HG02642 (cell line): ENCODE measurements at regions not wholly inside any gene's neighbourhood (a gene's known extent, or its start where the extent isn't known, plus 50 kb on each side); places are given as distances from the start of the nearest gene placed in this dataset.
"Not testable (repeated sequence)": the region's sequence is repeated elsewhere in the genome, so short reads cannot be mapped to it uniquely, and the experiment has no call there.

Experiments used
- ATAC-seq: cut with Tn5 transposase; IDR thresholded peaks from one replicate; pipeline ENCODE4 v1.9.1; 2021; ENCODE audit warnings: mild to moderate bottlenecking; ENCODE audit not compliant: unreplicated experiment, poor library complexity

- ATAC-seq, result no peak
Observed at GRCh38 chr12:46578190-46578982, 205.8 kb upstream of the SLC38A2 start.

GRCh38 chr12:46577063-46577776 is 204.6 kb upstream of the SLC38A2 start:
- ATAC-seq, result no peak

GRCh38 chr12:46574847-46575246 is 202.3 kb upstream of the SLC38A2 start:
- ATAC-seq, result no peak

GRCh38 chr12:46573347-46573658 is 200.7 kb upstream of the SLC38A2 start:
- no peak for ATAC-seq

- ATAC-seq, result no peak
Observed at GRCh38 chr12:46572644-46573346, 200.2 kb upstream of the SLC38A2 start.

GRCh38 chr12:46571608-46572007 is 199.0 kb upstream of the SLC38A2 start:
- ATAC-seq, result no peak

- ATAC-seq, result no peak
Observed at GRCh38 chr12:46569826-46570439, 197.4 kb upstream of the SLC38A2 start.

- ATAC-seq, result no peak
Observed at GRCh38 chr12:46567667-46568066, 195.1 kb upstream of the SLC38A2 start.

GRCh38 chr12:46562625-46563225 is 190.2 kb upstream of the SLC38A2 start:
- ATAC-seq, result no peak

GRCh38 chr12:46561769-46562624 is 189.4 kb upstream of the SLC38A2 start:
- not testable (repeated sequence) for ATAC-seq

GRCh38 chr12:46560874-46561273 is 188.3 kb upstream of the SLC38A2 start:
- ATAC-seq, result no peak

- no peak for ATAC-seq
Observed at GRCh38 chr12:46560089-46560488, 187.5 kb upstream of the SLC38A2 start.

GRCh38 chr12:46559311-46559710 is 186.7 kb upstream of the SLC38A2 start:
- ATAC-seq, result no peak

GRCh38 chr12:46558677-46559076 is 186.1 kb upstream of the SLC38A2 start:
- no peak for ATAC-seq

- no peak for ATAC-seq
Observed at GRCh38 chr12:46557539-46558373, 185.2 kb upstream of the SLC38A2 start.

GRCh38 chr12:46556819-46557524 is 184.4 kb upstream of the SLC38A2 start:
- ATAC-seq, result no peak

GRCh38 chr12:46556105-46556559 is 183.6 kb upstream of the SLC38A2 start:
- ATAC-seq, result no peak

- ATAC-seq, result no peak
Observed at GRCh38 chr12:46555406-46555852, 182.9 kb upstream of the SLC38A2 start.
